ENCODE measurements at regions not wholly inside any gene's neighbourhood (a gene's known extent, or its start where the extent isn't known, plus 50 kb on each side); places are given as distances from the start of the nearest gene placed in this dataset.

GRCh38 chr17:62121025-62121730, 56.1 kb upstream of the MED13 start:
- TF ChIP-seq CTCF (IDR thresholded peaks at IDR 0.05; ENCODE audit: poor library complexity) (no peak), EZH2 (IDR thresholded peaks at IDR 0.05; ENCODE audit: borderline replicate concordance) (no peak)

Data from hepatocyte (in vitro differentiated cells).